Osteocyte (in vitro differentiated cells): ENCODE measurements at regions not wholly inside any gene's neighbourhood (a gene's known extent, or its start where the extent isn't known, plus 50 kb on each side); places are given as distances from the start of the nearest gene placed in this dataset.
A peak's percentile ranks its signal among the peaks of the same experiment; 100 is the strongest.

Experiments
- DNase-seq: peaks from one replicate; pipeline ENCODE4 v3.0.0; 2021; ENCODE audit warnings: mixed read lengths; ENCODE audit not compliant: unreplicated experiment; ENCODE audit errors: extremely low spot score
- H3K27ac Mint-ChIP-seq: one replicate; pipeline ENCODE4 v1.8.0; 2021; ENCODE audit warnings: mild to moderate bottlenecking, mixed read lengths; ENCODE audit not compliant: unreplicated experiment
- H3K27me3 Mint-ChIP-seq: one replicate; pipeline ENCODE4 v1.8.0; 2021; ENCODE audit warnings: mixed read lengths; ENCODE audit not compliant: unreplicated experiment
- H3K36me3 Mint-ChIP-seq: one replicate; pipeline ENCODE4 v1.8.0; 2021; ENCODE audit warnings: mixed read lengths; ENCODE audit not compliant: unreplicated experiment
- H3K4me1 Mint-ChIP-seq: one replicate; pipeline ENCODE4 v1.8.0; 2021; ENCODE audit warnings: mixed read lengths; ENCODE audit not compliant: unreplicated experiment
- H3K4me3 Mint-ChIP-seq: one replicate; pipeline ENCODE4 v1.8.0; 2021; ENCODE audit warnings: mild to moderate bottlenecking, moderate library complexity, mixed read lengths; ENCODE audit not compliant: unreplicated experiment
- H3K9me3 Mint-ChIP-seq: one replicate; pipeline ENCODE4 v1.8.0; 2021; ENCODE audit warnings: mixed read lengths; ENCODE audit not compliant: unreplicated experiment
- TF ChIP-seq, protein P1 (sequence below): fragments of 200-600 bp; sonication (generic); IDR thresholded peaks from 2 replicates; pipeline ENCODE4 v1.5.0; 2021; ENCODE audit warnings: antibody characterized with exemption, mild to moderate bottlenecking, moderate library complexity

DNA sequence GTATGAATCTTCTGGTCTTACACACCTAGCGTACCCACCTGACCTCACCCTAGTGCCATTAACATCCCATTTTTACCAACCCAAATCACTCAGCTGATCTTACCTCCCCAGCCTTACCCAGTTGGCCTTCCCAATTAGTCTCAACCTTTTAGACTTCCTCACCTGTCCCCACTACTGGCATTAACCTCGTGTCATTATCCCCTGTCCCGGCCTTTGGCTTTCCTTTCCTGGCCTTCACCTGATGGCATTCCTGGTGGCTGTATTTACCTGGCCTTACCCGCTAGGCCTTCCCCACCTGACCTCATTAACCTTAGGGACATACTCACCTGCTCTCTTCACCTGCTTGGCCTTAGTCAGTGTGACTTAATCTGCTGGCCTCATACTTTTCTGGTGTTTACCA lies 104.1 kb downstream of the IL12A start:
- TF ChIP-seq, protein P1, sequence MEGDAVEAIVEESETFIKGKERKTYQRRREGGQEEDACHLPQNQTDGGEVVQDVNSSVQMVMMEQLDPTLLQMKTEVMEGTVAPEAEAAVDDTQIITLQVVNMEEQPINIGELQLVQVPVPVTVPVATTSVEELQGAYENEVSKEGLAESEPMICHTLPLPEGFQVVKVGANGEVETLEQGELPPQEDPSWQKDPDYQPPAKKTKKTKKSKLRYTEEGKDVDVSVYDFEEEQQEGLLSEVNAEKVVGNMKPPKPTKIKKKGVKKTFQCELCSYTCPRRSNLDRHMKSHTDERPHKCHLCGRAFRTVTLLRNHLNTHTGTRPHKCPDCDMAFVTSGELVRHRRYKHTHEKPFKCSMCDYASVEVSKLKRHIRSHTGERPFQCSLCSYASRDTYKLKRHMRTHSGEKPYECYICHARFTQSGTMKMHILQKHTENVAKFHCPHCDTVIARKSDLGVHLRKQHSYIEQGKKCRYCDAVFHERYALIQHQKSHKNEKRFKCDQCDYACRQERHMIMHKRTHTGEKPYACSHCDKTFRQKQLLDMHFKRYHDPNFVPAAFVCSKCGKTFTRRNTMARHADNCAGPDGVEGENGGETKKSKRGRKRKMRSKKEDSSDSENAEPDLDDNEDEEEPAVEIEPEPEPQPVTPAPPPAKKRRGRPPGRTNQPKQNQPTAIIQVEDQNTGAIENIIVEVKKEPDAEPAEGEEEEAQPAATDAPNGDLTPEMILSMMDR = no peak
- Mint-ChIP-seq H3K9me3 (no peaks in the 10 kb centered on the region), H3K36me3 (no peaks in the 10 kb centered on the region), H3K4me3 (no peak overlapping the region), H3K27me3 (no peaks in the 10 kb centered on the region), H3K4me1 (no peaks in the 10 kb centered on the region), H3K27ac (no peak overlapping the region)
- DNase-seq = no peak

DNA sequence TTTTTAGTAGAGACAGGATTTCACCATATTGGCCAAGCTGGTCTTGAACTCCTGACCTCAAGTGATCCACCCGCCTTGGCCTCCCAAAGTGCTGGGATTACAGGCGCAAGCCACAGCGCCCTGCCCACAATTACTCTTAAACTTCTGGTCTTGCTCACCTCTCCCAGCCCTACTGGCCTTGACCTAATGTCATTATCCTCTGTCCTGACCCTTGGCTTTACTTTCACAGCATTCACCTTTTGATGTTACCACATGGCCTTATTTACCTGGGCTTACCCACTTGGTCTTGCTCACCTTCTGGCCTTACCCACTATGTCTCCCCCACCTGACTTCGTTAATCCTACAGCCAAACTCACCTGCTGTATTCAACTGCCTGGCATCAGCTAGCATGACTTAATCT lies 105.9 kb downstream of the IL12A start:
- TF ChIP-seq, protein P1 = no peak
- no peaks in the 10 kb centered on the region for H3K9me3 Mint-ChIP-seq
- no peaks in the 10 kb centered on the region for H3K36me3 Mint-ChIP-seq
- no peak for DNase-seq
- H3K4me3 Mint-ChIP-seq = no peak overlapping the region
- no peak overlapping the region for H3K27ac Mint-ChIP-seq
- no peaks in the 10 kb centered on the region for H3K4me1 Mint-ChIP-seq
- H3K27me3 Mint-ChIP-seq = peaks cover 3% of the 10 kb centered on the region

DNA sequence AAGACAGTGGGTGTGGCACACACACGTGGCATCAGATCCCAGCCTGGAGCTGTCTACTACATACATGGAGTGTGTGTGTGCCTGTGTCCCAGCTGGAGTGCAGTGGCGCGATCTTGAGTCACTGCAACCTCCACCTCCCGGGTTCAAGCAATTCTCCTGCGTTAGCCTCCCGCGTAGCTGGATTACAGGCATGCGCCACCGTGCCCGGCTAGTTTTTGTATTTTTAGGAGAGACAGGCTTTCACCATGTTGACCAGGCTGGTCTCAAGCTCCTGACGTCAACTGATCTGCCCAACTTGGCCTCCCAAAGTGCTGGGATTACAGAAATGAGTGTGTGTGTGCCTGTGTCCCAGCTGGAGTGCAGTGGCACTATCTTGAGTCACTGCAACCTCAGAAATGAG lies 108.8 kb downstream of the IL12A start:
- Mint-ChIP-seq H3K27ac (no peak overlapping the region), H3K9me3 (peaks cover 4% of the 10 kb centered on the region), H3K4me1 (no peaks in the 10 kb centered on the region), H3K27me3 (peaks cover 16% of the 10 kb centered on the region), H3K36me3 (no peaks in the 10 kb centered on the region), H3K4me3 (no peak overlapping the region)
- peak; percentile 59 for DNase-seq
- TF ChIP-seq, protein P1 = no peak

DNA sequence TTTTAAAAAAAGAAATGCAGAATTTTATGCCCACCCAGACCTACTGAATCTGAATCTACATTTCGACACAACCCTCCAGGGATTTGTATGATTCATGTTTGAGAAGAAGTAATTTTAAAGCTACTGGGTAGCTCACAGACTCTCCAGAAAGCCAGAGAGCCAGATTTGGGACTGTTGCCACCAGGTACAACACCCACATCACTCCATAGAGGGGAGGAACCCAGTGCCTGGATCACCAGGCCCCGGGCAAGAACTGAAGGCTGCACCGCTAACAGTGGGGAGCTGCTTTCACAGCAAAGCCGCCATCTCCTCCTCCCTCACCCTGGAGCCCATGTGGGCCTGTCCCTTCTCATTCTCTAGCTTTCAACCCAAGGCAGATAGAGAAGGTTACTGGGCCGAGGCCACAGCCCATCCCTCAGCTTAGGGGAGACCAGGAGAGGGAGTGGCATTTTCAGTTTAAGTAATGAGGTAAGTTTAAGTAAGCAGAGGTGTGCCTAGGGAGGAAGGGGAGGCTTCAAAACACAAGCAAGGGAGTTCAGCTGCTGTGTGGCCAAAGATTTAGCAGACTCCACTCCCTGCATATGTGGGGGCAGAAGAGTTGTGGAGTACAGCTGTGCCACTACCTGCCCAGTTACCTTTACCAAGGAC lies 109.8 kb downstream of the IL12A start:
- Mint-ChIP-seq H3K9me3 (peaks cover 4% of the 10 kb centered on the region), H3K4me3 (no peak overlapping the region), H3K36me3 (no peaks in the 10 kb centered on the region), H3K4me1 (no peaks in the 10 kb centered on the region), H3K27ac (no peak overlapping the region), H3K27me3 (peaks cover 16% of the 10 kb centered on the region)
- TF ChIP-seq, protein P1 = no peak
- DNase-seq = peak; percentile 70

DNA sequence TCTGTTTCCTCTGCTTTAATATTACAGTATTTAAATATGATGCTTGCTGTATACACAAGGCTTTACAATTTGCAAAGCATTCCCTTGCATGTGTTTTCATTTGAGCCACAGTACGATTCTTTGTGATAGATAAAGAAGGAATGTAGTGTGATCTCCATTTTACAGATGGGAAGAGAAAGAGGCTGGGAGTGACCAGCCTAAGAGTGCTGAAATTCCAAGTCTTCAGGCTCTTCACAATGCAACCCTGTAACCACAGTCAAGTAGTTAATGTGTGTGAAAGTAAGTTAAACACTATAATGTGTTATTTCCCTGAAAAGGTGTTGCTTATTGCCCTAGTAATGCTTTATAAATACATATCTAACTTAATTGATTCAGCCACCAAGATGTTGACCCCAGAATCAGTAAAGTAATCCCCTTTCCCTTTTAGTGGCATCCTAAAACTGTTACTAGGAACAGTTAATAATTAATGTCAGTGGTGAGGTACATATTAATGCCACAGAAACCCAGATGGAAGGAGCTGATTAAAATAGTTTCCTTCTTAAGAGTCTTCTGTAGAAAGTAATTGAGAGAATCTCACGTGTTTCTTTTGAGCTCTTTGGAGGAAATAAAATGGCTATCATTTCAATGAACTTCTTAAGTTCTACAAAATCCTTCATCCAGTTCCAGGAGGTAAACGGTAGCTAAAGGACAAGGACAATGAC lies 110.4 kb downstream of the IL12A start:
- no peak overlapping the region for H3K27ac Mint-ChIP-seq
- no peak for DNase-seq
- TF ChIP-seq, protein P1 = no peak
- peaks cover 16% of the 10 kb centered on the region for H3K27me3 Mint-ChIP-seq
- no peak overlapping the region for H3K4me3 Mint-ChIP-seq
- H3K36me3 Mint-ChIP-seq = no peaks in the 10 kb centered on the region
- peaks cover 4% of the 10 kb centered on the region for H3K9me3 Mint-ChIP-seq
- H3K4me1 Mint-ChIP-seq = no peaks in the 10 kb centered on the region
